ENCODE measurements at regions not wholly inside any gene's neighbourhood (a gene's known extent, or its start where the extent isn't known, plus 50 kb on each side); places are given as distances from the start of the nearest gene placed in this dataset.

GRCh38 chr2:111696226-111696625, 187.8 kb downstream of the ANAPC1 start:
- TF ChIP-seq POLR2A (IDR thresholded peaks at IDR 0.05) (no peak), CTCF (IDR thresholded peaks at IDR 0.05) (no peak), POLR2AphosphoS5 (IDR thresholded peaks at IDR 0.05) (no peak), EP300 (IDR thresholded peaks at IDR 0.05; ENCODE audit: low read depth) (no peak)
